HFFc6 (cell line): ENCODE measurements at regions not wholly inside any gene's neighbourhood (a gene's known extent, or its start where the extent isn't known, plus 50 kb on each side); places are given as distances from the start of the nearest gene placed in this dataset.

Source experiments
- DNase-seq: peaks from one replicate; pipeline ENCODE4 v3.0.0-alpha.2; 2018
- H3K27ac Mint-ChIP-seq: 2 replicates; pipeline ENCODE4 v1.8.0; 2020; ENCODE audit warnings: mild to moderate bottlenecking, mixed read lengths
- H3K27me3 Mint-ChIP-seq: 2 replicates; pipeline ENCODE4 v1.8.0; 2021; ENCODE audit warnings: mild to moderate bottlenecking, moderate library complexity, mixed read lengths; ENCODE audit not compliant: insufficient read depth
- H3K36me3 Mint-ChIP-seq: 2 replicates; pipeline ENCODE4 v1.8.0; 2021; ENCODE audit warnings: low read depth, mixed read lengths
- H3K4me1 Mint-ChIP-seq: 2 replicates; pipeline ENCODE4 v1.8.0; 2020; ENCODE audit warnings: low read depth, mixed read lengths
- H3K4me3 Mint-ChIP-seq: 2 replicates; pipeline ENCODE4 v1.8.0; 2020; ENCODE audit warnings: mild to moderate bottlenecking, moderate library complexity, mixed read lengths
- H3K9me3 Mint-ChIP-seq: 2 replicates; pipeline ENCODE4 v1.8.0; 2020; ENCODE audit warnings: mild to moderate bottlenecking, mixed read lengths
- CTCF ChIP-seq: fragments of 200-600 bp; sonication (generic); IDR thresholded peaks from 2 replicates; pipeline ENCODE4 v1.5.0; 2021; ENCODE audit warnings: antibody characterized with exemption, mild to moderate bottlenecking

GRCh38 chr4:13849778-13850177 lies 222.3 kb upstream of the BOD1L1 start:
- Mint-ChIP-seq H3K4me3 (no peak overlapping the region), H3K4me1 (no peaks in the 10 kb centered on the region), H3K36me3 (no peaks in the 10 kb centered on the region), H3K27ac (no peak overlapping the region), H3K9me3 (no peaks in the 10 kb centered on the region), H3K27me3 (peaks cover 4% of the 10 kb centered on the region)
- DNase-seq: no peak
- TF ChIP-seq CTCF: no peak

GRCh38 chr4:13851085-13851940 lies 223.8 kb upstream of the BOD1L1 start:
- H3K4me3 Mint-ChIP-seq: no peak overlapping the region
- DNase-seq: no peak

GRCh38 chr4:13852411-13852810 lies 224.9 kb upstream of the BOD1L1 start:
- H3K4me3 Mint-ChIP-seq: no peak overlapping the region
- DNase-seq: no peak
- no peak overlapping the region for H3K27ac Mint-ChIP-seq
- no peaks in the 10 kb centered on the region for H3K4me1 Mint-ChIP-seq
- no peaks in the 10 kb centered on the region; the same call in 1 of the 2 replicates for H3K27me3 Mint-ChIP-seq
- H3K36me3 Mint-ChIP-seq: no peaks in the 10 kb centered on the region
- no peak for TF ChIP-seq CTCF
- no peaks in the 10 kb centered on the region for H3K9me3 Mint-ChIP-seq

More at GRCh38 chr4:13851085-13851940, 223.8 kb upstream of the BOD1L1 start:
- H3K9me3 Mint-ChIP-seq: no peaks in the 10 kb centered on the region
- H3K4me1 Mint-ChIP-seq: no peaks in the 10 kb centered on the region
- H3K27me3 Mint-ChIP-seq: no peaks in the 10 kb centered on the region; the same call in 1 of the 2 replicates
- TF ChIP-seq CTCF: no peak
- no peaks in the 10 kb centered on the region for H3K36me3 Mint-ChIP-seq
- no peak overlapping the region for H3K27ac Mint-ChIP-seq

GRCh38 chr4:13856387-13856786 lies 228.9 kb upstream of the BOD1L1 start:
- no peaks in the 10 kb centered on the region for H3K36me3 Mint-ChIP-seq
- no peaks in the 10 kb centered on the region for H3K4me1 Mint-ChIP-seq
- no peaks in the 10 kb centered on the region; the same call in 1 of the 2 replicates for H3K9me3 Mint-ChIP-seq
- no peak for TF ChIP-seq CTCF
- H3K27ac Mint-ChIP-seq: no peak overlapping the region
- H3K4me3 Mint-ChIP-seq: no peak overlapping the region
- no peaks in the 10 kb centered on the region for H3K27me3 Mint-ChIP-seq
- DNase-seq: no peak

- Mint-ChIP-seq H3K4me3 (no peak overlapping the region), H3K9me3 (peaks cover 5% of the 10 kb centered on the region; the same call in 1 of the 2 replicates), H3K27me3 (no peaks in the 10 kb centered on the region), H3K27ac (no peak overlapping the region), H3K36me3 (peaks cover 5% of the 10 kb centered on the region; the same call in 1 of the 2 replicates), H3K4me1 (no peaks in the 10 kb centered on the region)
- DNase-seq: no peak
- TF ChIP-seq CTCF: no peak
Measured at GRCh38 chr4:13857397-13857796, 229.9 kb upstream of the BOD1L1 start.
